HFF-Myc (cell line): ENCODE measurements at regions not wholly inside any gene's neighbourhood (a gene's known extent, or its start where the extent isn't known, plus 50 kb on each side); places are given as distances from the start of the nearest gene placed in this dataset.

ENCODE experiments used
- DNase-seq: peaks from one replicate; pipeline ENCODE4 v3.0.0-alpha.2; 2011; ENCODE audit warnings: low read depth; ENCODE audit errors: extremely low read depth
- H3K4me3 ChIP-seq: replicated peaks from 2 replicates; pipeline ENCODE4 v1.5.1; 2011; ENCODE audit warnings: low read depth, mild to moderate bottlenecking, control low read depth, low read length
- CTCF ChIP-seq: IDR thresholded peaks from 2 replicates; pipeline ENCODE4 v1.5.1; 2012; ENCODE audit warnings: mild to moderate bottlenecking, low read depth, low read length, control low read depth; ENCODE audit errors: missing control alignments

DNA sequence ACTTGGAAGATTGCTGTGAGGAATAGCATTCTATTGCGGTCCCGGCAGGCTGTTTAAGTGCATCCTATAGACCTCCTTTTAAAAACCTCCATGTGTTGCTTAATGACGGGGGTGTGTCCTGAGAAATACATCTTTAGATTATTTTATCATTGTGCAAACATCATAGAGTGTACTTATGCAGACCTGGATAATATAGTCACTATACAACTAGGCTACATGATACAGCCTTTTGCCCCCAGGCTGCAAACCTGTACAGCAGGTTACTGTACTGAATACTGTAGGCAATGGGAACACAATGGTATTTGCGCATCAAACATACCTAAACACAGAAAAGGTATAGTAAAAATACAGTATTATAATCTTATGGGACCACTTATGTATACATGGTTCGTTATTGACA lies 175.6 kb downstream of the RNF144B start:
- DNase-seq = no peak
- TF ChIP-seq CTCF = no peak
- no peak overlapping the region for H3K4me3 ChIP-seq

DNA sequence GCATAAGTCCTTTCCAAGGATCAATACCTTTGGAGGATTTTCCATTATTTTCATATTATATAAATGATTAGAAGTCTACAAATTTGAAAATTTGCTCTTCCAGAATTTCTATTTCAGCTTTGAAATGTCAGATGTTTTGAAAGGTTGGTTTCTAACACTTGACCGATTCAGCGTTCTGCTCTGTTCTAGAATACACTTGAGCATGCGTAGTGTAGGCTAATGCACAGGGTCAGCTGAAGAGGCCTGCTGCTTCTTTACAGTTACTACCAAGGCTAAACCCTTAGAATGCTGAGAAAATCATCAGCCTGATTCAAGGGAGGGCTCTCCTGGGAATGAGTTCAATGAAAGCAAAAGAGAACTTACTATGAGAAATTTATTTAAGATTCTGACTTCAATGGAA lies 177.6 kb downstream of the RNF144B start:
- TF ChIP-seq CTCF = no peak
- DNase-seq = no peak
- no peak overlapping the region for H3K4me3 ChIP-seq

DNA sequence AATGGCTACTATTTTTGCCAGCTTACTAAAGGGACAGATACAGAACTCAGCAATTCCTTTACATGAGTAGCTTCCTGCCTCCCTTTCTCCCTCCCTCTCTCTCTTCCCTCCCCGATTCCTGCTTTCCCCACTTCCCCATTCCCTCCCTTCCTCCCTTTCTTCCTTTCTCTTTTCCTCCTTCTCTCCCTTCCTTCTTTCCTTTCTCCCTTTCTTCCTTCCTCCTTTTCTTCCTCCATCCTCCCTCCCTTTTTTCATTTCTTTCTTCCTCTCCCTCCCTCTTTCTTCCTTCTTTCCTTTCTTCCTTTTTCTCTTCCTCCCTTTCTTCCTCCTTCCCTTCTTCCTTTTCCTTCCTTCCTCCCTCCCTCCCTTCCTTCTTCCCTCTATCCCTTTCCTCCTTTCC lies 178.1 kb downstream of the RNF144B start:
- no peak for DNase-seq
- no peak for TF ChIP-seq CTCF
- H3K4me3 ChIP-seq = no peak overlapping the region

GRCh38 chr6:18567380-18567779 lies 180.2 kb downstream of the RNF144B start:
- no peak for DNase-seq
- no peak overlapping the region for H3K4me3 ChIP-seq
- no peak for TF ChIP-seq CTCF

DNA sequence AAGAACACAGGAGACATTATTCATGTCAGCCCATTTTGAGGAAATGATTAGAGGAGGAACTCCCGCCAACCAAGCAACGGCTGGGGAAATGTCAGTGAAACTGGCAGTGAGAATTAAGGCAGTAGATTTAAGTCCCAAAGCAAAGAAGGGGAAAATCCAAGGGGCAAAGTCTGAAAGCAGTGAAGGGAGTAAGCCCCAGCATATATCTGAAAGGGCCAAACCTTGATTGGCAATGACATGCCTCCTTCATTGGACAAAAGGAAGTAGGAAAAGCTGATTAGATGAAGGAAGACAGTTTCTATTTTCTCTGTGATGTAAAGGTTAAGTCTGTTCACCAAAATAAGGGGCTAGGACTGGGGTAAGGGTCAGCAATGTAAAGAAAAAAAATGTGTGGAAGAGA lies 190.3 kb downstream of the RNF144B start:
- TF ChIP-seq CTCF = no peak
- DNase-seq = no peak
- no peak overlapping the region for H3K4me3 ChIP-seq

DNA sequence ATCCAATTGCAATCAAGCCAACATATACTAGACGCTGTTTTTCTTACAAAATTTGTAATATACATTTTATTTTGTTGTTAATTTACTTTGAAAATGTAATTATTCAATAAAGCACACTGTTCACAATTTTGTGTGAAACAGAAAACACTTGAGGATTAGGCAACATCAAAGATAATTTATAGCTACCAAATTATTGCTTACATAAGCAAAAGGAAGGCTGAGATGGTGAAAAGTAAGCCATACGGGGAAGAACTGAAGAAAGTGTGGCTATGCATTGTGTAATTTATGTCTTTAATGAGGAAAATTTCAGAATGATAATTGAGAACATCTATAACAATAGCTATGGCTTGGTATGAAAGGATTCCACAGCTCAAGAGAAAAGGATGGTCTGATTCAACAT lies 192.0 kb downstream of the RNF144B start:
- no peak for DNase-seq
- H3K4me3 ChIP-seq = no peak overlapping the region
- no peak for TF ChIP-seq CTCF

- H3K4me3 ChIP-seq = no peak overlapping the region
- DNase-seq = no peak
- TF ChIP-seq CTCF = no peak
Measured at GRCh38 chr6:18579869-18580268, 192.7 kb downstream of the RNF144B start.
